Trophoblast cell (in vitro differentiated cells and primary cell): ENCODE measurements at regions not wholly inside any gene's neighbourhood (a gene's known extent, or its start where the extent isn't known, plus 50 kb on each side); places are given as distances from the start of the nearest gene placed in this dataset.

Source experiments
- DNase-seq, 2 donors: peaks; one replicate each; pipeline ENCODE4 v3.0.0-alpha.2; 2016
- H2AFZ ChIP-seq: 2 replicates; pipeline ENCODE4 v1.6.1; 2013; ENCODE audit warnings: low read length, moderate library complexity, mild to moderate bottlenecking; ENCODE audit not compliant: insufficient read depth, poor library complexity
- H2AK5ac ChIP-seq: 2 replicates; pipeline ENCODE4 v1.6.1; 2013; ENCODE audit warnings: mild to moderate bottlenecking, low read length
- H2BK120ac ChIP-seq: 2 replicates; pipeline ENCODE4 v1.6.1; 2013; ENCODE audit warnings: low read length, mild to moderate bottlenecking, moderate library complexity; ENCODE audit not compliant: insufficient read depth, poor library complexity
- H2BK12ac ChIP-seq: 2 replicates; pipeline ENCODE4 v1.6.1; 2013; ENCODE audit warnings: mild to moderate bottlenecking, low read length, moderate library complexity
- H2BK5ac ChIP-seq: 2 replicates; pipeline ENCODE4 v1.6.1; 2013; ENCODE audit warnings: low read length, low read depth, moderate library complexity, mild to moderate bottlenecking; ENCODE audit not compliant: poor library complexity
- H3K14ac ChIP-seq: 2 replicates; pipeline ENCODE4 v1.6.1; 2013; ENCODE audit warnings: mild to moderate bottlenecking, low read length
- H3K18ac ChIP-seq: 2 replicates; pipeline ENCODE4 v1.6.1; 2013; ENCODE audit warnings: mild to moderate bottlenecking, low read length
- H3K23ac ChIP-seq: 2 replicates; pipeline ENCODE4 v1.6.1; 2013; ENCODE audit warnings: low read length
- H3K27ac ChIP-seq: 2 replicates; pipeline ENCODE4 v1.5.1; 2013; ENCODE audit warnings: low read depth, mild to moderate bottlenecking, inconsistent platforms, low read length, moderate library complexity
- H3K27me3 ChIP-seq: 2 replicates; pipeline ENCODE4 v1.6.1; 2013; ENCODE audit warnings: inconsistent platforms, mild to moderate bottlenecking, low read length, moderate library complexity; ENCODE audit not compliant: insufficient read depth
- H3K36me3 ChIP-seq, 2 experiments: 1 replicate in 1 of 2; 2 replicates in 1 of 2; pipeline ENCODE4 v1.6.1; 2013; ENCODE audit warnings: low read length in 2 of 2, mild to moderate bottlenecking in 2 of 2, moderate library complexity in 1 of 2; ENCODE audit not compliant: insufficient read depth in 2 of 2, control insufficient read depth in 1 of 2
- H3K4ac ChIP-seq: 2 replicates; pipeline ENCODE4 v1.6.1; 2013; ENCODE audit warnings: low read depth, mild to moderate bottlenecking, low read length, moderate library complexity
- H3K4me1 ChIP-seq, 2 experiments: 1 replicate in 1 of 2; 2 replicates in 1 of 2; pipeline ENCODE4 v1.6.1; 2013; ENCODE audit warnings: low read length in 2 of 2, mild to moderate bottlenecking in 2 of 2, moderate library complexity in 1 of 2; ENCODE audit not compliant: insufficient read depth in 2 of 2, control insufficient read depth in 1 of 2
- H3K4me2 ChIP-seq: 2 replicates; pipeline ENCODE4 v1.6.1; 2013; ENCODE audit warnings: inconsistent platforms, mild to moderate bottlenecking, low read length, moderate library complexity
- H3K4me3 ChIP-seq: 2 replicates; pipeline ENCODE4 v1.5.1; 2013; ENCODE audit warnings: mild to moderate bottlenecking, low read depth, low read length, inconsistent platforms
- H3K79me1 ChIP-seq: one replicate; pipeline ENCODE4 v1.6.1; 2013; ENCODE audit warnings: low read length
- H3K79me2 ChIP-seq: 2 replicates; pipeline ENCODE4 v1.6.1; 2013; ENCODE audit warnings: low read length, mild to moderate bottlenecking; ENCODE audit not compliant: control insufficient read depth, insufficient read depth, poor library complexity
- H3K9ac ChIP-seq: 2 replicates; pipeline ENCODE4 v1.6.1; 2013; ENCODE audit warnings: mild to moderate bottlenecking, low read length
- H3K9me3 ChIP-seq: 2 replicates; pipeline ENCODE4 v1.6.1; 2013; ENCODE audit warnings: low read depth, mild to moderate bottlenecking, control low read depth, inconsistent platforms, low read length; ENCODE audit not compliant: insufficient read depth
- H4K12ac ChIP-seq: 2 replicates; pipeline ENCODE4 v1.6.1; 2013; ENCODE audit warnings: low read depth, mild to moderate bottlenecking, low read length, moderate library complexity
- H4K8ac ChIP-seq: 2 replicates; pipeline ENCODE4 v1.6.1; 2013; ENCODE audit warnings: low read depth, mild to moderate bottlenecking, low read length, moderate library complexity
- H4K91ac ChIP-seq: one replicate; pipeline ENCODE4 v1.6.1; 2013; ENCODE audit warnings: low read depth, mild to moderate bottlenecking, low read length, moderate library complexity
- WGBS: extraction: QIAGEN DNeasy Blood & Tissue Kit; methylation state at CpG from one replicate; pipeline ENCODE4 v1.1.7; 2013; ENCODE audit warnings: missing lambda C conversion rate; ENCODE audit not compliant: insufficient read length, insufficient coverage; ENCODE audit errors: extremely low coverage; 5-methylcytosine and 5-hydroxymethylcytosine counted together

DNA sequence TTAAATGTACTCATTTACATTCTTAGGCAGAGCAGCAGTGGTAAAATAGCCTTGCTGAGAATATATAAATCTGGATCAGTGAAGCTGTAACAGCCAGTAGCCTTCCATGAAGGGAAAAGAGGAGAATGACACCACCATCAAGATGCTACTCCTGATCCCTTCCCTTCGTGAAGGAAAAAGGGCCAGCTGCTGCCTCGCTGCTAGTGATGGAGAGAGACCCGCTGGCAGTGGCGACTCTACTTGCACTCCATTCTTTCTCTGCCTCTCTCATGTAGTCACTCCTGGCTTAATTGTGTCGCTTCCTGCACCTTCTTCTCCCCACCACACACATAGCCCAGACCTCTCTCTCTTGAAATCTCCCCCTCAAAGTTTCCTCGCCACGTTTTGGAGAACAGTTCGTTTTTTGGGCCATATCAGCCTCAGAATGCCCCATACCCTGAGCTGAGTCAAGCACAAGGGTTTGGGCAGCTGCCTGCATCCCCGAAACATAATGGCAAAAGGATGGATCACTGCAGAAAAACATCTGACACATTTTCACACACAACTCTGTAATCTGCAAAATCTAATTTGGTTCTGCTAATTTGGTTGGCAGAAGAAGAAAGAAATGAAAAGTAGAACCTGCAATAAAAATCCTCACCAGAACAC, 460.3 kb upstream of the IL12A start:
- no peaks in the 10 kb centered on the region for H3K79me2 ChIP-seq
- no peaks in the 10 kb centered on the region for H3K9me3 ChIP-seq
- no peak overlapping the region for H3K23ac ChIP-seq
- H4K91ac ChIP-seq: no peak overlapping the region
- H3K4me2 ChIP-seq: no peak overlapping the region
- no peak overlapping the region for H2BK12ac ChIP-seq
- no peak overlapping the region for H2AK5ac ChIP-seq
- no peak overlapping the region for H4K12ac ChIP-seq
- H3K36me3 ChIP-seq: no peaks in the 10 kb centered on the region
- no peaks in the 10 kb centered on the region for H3K79me1 ChIP-seq
- H2BK120ac ChIP-seq: no peak overlapping the region
- no peak overlapping the region for H3K4me3 ChIP-seq
- H3K14ac ChIP-seq: no peak overlapping the region
- H3K18ac ChIP-seq: no peak overlapping the region
- H4K8ac ChIP-seq: no peak overlapping the region
- no peaks in the 10 kb centered on the region for H3K4me1 ChIP-seq
- H3K9ac ChIP-seq: no peak overlapping the region
- no peak for DNase-seq
- H2BK5ac ChIP-seq: no peak overlapping the region
- H3K4ac ChIP-seq: no peak overlapping the region
- WGBS: no CpG with 5 or more reads among the region's 9 CpGs
- no peak overlapping the region for H3K27ac ChIP-seq
- H2AFZ ChIP-seq: no peak overlapping the region
- H3K27me3 ChIP-seq: no peaks in the 10 kb centered on the region

DNA sequence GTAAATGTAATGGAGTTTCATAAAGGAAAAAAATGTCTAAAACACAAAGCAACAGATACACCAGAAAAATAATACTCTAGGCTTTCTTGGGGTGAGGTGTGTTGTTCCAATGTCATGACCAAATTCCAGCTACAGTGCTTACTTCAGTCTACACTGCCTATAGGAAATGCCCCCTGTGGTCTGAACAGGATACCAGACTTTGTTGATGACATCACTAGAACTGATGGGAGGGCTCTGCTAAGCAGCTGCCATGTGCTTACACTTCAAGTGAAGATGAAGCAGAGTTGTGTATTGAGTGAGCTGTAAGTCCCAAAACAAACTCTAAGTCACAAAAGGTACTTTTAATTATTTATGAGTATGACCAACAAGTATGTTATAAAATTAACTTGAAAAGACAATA, 456.1 kb upstream of the IL12A start:
- H2BK120ac ChIP-seq: no peak overlapping the region
- DNase-seq: no peak

DNA sequence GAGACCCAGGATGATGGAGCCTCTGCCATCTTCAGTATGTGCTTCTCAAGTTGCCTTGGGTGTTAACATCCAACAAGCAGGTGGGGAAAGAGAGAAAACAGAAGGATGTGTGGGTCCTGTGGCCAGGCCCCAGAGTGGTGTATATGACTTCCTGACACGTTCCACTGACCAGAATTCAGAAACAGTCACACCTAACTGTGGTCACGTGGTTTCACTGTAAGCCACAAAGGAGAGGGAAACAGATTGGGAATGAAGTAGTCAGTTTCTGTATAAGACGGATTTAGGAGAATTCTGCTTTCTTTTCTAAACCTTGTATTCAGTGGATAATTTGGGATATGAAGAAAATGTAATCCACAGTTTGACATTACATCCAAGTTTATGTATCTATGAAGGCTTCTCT, 454.1 kb upstream of the IL12A start:
- no CpG with 5 or more reads among the region's 3 CpGs for WGBS
- Histone ChIP-seq H3K27me3 (no peaks in the 10 kb centered on the region), H3K23ac (no peak overlapping the region), H3K4me3 (no peak overlapping the region), H3K9ac (no peak overlapping the region), H3K27ac (no peak overlapping the region), H3K18ac (no peak overlapping the region), H2AK5ac (no peak overlapping the region), H3K79me1 (no peaks in the 10 kb centered on the region), H4K91ac (no peak overlapping the region), H3K4me1 (no peaks in the 10 kb centered on the region), H3K14ac (no peak overlapping the region), H2AFZ (no peak overlapping the region), H3K79me2 (no peaks in the 10 kb centered on the region), H3K9me3 (no peaks in the 10 kb centered on the region), H2BK5ac (no peak overlapping the region), H4K12ac (no peak overlapping the region), H3K36me3 (no peaks in the 10 kb centered on the region), H4K8ac (no peak overlapping the region), H3K4ac (no peak overlapping the region), H2BK12ac (no peak overlapping the region), H3K4me2 (no peak overlapping the region), H2BK120ac (no peak overlapping the region)
- DNase-seq: no peak

More for the DNA sequence above, 456.1 kb upstream of the IL12A start:
- no peaks in the 10 kb centered on the region for H3K4me1 ChIP-seq
- H2BK12ac ChIP-seq: no peak overlapping the region
- H3K9ac ChIP-seq: no peak overlapping the region
- no peak overlapping the region for H2AK5ac ChIP-seq
- no peaks in the 10 kb centered on the region for H3K27me3 ChIP-seq
- no peak overlapping the region for H3K23ac ChIP-seq
- no peaks in the 10 kb centered on the region for H3K79me1 ChIP-seq
- H3K18ac ChIP-seq: no peak overlapping the region
- no peaks in the 10 kb centered on the region for H3K36me3 ChIP-seq
- H3K27ac ChIP-seq: no peak overlapping the region
- no peaks in the 10 kb centered on the region for H3K9me3 ChIP-seq
- no peak overlapping the region for H4K12ac ChIP-seq
- no peak overlapping the region for H3K4me2 ChIP-seq
- no peak overlapping the region for H4K91ac ChIP-seq
- H2AFZ ChIP-seq: no peak overlapping the region
- no peak overlapping the region for H4K8ac ChIP-seq
- H3K79me2 ChIP-seq: no peaks in the 10 kb centered on the region
- no peak overlapping the region for H3K4ac ChIP-seq
- H2BK5ac ChIP-seq: no peak overlapping the region
- H3K4me3 ChIP-seq: no peak overlapping the region
- H3K14ac ChIP-seq: no peak overlapping the region

DNA sequence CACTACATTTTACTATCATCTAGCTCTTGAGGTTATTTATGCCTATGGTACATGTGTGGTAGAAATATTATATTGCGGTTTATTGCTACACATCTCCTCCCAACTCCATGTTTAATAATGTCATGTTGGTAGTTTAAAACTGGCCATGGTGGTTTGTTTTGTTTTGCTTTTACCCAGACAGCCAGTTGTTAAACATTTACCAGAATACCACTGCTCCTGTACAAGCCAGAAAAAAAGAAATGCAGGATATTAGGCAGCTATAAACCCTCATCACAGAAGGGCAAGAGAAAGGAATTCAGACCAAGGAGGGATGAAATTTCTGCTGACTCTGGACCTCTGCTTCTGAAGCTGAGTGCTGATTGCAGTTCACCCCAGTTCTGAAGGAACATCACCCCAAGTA, 451.8 kb upstream of the IL12A start:
- no peaks in the 10 kb centered on the region for H3K9me3 ChIP-seq
- H3K79me1 ChIP-seq: no peaks in the 10 kb centered on the region
- H3K27ac ChIP-seq: no peak overlapping the region
- H4K12ac ChIP-seq: no peak overlapping the region
- no peak overlapping the region for H3K14ac ChIP-seq
- no peak overlapping the region for H3K4ac ChIP-seq
- H2BK5ac ChIP-seq: no peak overlapping the region
- H3K9ac ChIP-seq: no peak overlapping the region
- H4K8ac ChIP-seq: no peak overlapping the region
- H3K4me3 ChIP-seq: no peak overlapping the region
- WGBS: no CpG with 5 or more reads among the region's 1 CpG
- no peak overlapping the region for H2BK12ac ChIP-seq
- no peak overlapping the region for H3K18ac ChIP-seq
- no peak overlapping the region for H3K4me2 ChIP-seq
- no peaks in the 10 kb centered on the region for H3K4me1 ChIP-seq
- no peaks in the 10 kb centered on the region for H3K36me3 ChIP-seq
- H4K91ac ChIP-seq: no peak overlapping the region
- H3K27me3 ChIP-seq: no peaks in the 10 kb centered on the region
- H3K23ac ChIP-seq: no peak overlapping the region
- H3K79me2 ChIP-seq: no peaks in the 10 kb centered on the region
- DNase-seq: no peak
- no peak overlapping the region for H2BK120ac ChIP-seq
- no peak overlapping the region for H2AK5ac ChIP-seq
- no peak overlapping the region for H2AFZ ChIP-seq
